COLO829 (cell line): ENCODE measurements at regions not wholly inside any gene's neighbourhood (a gene's known extent, or its start where the extent isn't known, plus 50 kb on each side); places are given as distances from the start of the nearest gene placed in this dataset.
"Not testable (repeated sequence)": the region's sequence is repeated elsewhere in the genome, so short reads cannot be mapped to it uniquely, and the experiment has no call there.

Experiments used
- DNase-seq: peaks from one replicate; pipeline ENCODE4 v3.0.0; 2012; ENCODE audit warnings: low spot score

DNA sequence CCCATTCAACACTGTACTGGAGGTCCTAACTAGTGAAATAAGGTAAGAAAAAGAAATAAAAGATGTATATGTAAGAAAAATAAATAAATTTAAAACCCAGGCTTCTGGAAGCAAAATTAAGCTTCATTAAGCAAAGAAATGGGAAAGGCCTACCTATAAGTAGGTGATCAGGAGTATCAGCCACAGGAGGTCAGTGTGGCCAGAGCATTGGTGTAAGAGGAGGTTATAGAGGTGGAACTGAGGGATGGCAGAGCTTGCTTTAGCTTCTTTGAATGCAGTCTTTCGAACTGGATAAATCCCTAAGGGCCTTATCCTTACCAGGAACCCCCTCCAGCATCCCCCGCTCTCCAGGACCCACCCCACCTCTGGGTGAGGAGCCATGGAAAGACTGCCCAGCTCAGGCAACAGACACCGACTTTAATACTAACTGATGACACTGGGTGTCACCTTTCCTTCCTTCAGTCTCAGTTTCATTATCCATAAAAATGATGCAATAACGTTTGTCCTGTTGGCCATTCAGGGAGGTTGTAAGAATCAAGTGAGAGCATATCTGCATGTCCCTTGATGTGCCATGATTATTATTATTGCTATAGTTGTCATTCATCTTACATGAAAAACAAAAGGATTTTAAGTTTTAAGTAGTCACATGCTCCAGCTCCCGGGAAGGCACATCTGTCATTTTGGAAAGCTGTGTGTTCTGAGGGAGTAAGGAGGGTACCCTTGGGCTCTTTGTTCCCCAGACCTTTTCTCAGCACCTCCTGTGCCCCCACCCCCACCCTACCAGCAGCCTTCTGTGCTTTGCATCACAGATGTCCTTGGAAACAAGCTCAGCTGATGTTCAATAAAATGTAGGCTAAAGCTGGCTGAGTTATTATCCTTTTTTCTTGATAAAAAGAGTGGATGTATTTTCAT is 50.8 kb upstream of the CTNNA1 start:
- no peak for DNase-seq

DNA sequence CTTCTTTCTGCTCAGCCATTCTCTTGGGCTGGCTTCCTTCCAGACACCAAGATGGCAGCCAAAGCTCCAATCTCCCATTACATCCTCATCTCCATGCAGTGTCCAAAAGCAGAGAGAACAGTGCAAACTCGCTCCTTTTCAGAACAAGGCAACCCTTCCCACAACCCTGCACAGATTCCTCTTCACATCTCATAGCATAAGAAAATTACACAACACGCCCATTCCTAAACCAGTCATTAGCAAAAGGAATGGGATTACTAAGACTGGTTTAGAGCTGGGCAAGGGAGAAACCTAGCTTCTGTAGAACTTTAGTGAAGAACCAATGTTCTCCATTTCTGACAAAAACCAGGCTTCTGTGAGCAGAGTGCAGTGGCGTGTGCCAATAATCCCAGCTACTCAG is 51.5 kb upstream of the CTNNA1 start:
- DNase-seq, result no peak

DNA sequence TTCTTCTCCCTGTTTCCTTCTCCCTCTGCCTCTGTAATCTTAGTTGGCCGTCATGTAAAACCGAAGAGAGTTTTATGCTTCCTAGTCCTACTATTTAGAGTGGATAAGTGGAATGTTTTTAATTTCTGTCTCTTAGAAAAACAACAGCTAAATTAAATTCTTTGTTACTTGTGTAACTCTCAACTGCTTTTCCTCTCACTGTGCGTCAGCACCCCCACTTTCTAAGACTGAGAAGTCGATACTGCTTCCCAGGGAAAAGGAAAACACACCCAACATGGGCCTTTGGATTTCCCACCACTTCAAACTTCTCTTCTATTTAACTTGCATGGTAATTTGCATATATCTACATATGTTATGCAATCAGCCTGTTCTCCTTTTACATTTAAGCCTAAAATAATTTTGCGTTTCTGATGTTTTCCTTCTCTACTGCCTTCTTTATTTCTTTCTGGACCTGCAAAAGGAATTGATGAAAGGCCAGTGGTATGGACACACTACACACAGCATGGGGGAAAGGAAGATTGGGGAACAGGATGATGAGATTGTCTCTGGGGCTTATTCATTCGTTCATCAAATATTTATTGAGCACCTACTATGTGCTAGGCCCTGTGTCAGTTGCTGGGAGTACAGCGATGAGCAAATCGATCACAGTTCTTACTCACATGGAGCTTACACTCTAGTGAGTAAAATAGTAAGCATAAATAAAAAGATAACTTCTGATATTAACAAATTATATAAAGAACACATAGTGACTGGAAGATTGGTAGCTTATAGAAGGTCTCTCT is 52.5 kb upstream of the CTNNA1 start:
- no peak for DNase-seq

DNA sequence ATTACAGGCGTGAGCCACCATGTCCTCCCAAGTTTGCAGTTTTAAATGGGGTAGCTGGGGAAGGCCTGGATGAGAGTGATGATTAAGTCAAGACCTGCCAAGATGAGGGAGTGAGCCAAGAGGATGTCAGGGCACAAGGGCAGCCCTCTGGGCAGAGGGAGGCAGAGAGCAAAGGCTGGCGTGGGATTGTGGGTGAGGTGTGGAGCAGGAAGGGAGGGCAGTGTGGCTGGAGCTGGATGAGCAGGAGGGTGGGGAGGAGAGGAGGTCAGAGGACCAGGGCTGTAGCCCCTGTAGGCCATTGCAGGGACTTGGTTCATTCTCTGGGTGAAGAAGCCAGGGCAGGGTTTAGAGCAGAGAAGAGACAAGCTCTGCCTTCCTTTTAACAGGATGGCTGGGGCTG is 53.7 kb upstream of the CTNNA1 start:
- DNase-seq, result no peak

DNA sequence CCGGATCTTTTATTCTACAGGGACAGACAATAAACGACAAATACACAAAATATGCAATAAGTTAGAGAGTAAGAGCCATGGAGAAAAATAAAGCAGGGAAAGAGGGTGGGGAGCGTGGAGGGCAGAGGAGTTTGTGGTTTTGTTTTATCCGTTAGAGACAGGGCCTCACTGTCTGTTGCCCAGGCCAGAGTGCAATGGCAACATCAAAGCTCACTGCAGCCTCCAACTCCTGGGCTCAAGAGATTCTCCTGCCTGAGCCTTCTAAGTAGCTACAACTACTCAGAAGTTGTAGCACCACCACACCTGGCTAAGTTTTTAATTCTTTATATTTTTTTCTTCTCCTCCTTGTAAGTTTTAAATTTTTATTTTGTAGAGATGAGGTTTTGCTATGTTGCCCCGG is 54.5 kb upstream of the CTNNA1 start:
- no peak for DNase-seq

DNA sequence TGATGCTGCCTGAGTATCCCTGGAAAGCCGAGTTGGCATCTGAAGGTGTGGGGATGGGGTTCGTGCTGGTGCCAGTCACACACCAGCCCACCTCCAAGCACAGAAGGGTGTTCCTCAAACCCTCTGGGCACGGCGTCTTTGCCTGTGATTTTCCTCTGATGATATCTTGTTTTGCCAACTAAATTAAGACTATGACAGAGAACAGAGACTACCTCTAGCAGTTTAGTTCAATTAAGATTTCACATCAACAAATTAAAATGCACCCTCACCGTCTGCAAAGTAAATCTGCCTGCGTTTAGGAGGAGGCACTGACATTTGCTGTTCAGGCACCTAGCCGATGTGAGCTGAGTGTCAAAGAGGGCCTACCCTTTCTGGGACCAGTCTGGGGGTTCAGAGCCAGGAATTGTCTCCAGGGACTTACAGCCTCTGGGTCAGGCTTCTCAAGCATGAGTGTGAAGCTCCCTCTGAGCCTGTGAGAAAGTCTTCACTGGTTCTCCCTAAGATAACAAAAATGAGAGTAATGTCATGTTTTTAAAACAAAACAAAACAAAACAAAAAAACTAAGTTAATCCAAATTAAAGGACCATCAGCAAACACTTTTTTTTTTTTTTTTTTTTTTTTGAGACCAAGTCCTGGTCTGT is 55.4 kb upstream of the CTNNA1 start:
- DNase-seq, result no peak

DNA sequence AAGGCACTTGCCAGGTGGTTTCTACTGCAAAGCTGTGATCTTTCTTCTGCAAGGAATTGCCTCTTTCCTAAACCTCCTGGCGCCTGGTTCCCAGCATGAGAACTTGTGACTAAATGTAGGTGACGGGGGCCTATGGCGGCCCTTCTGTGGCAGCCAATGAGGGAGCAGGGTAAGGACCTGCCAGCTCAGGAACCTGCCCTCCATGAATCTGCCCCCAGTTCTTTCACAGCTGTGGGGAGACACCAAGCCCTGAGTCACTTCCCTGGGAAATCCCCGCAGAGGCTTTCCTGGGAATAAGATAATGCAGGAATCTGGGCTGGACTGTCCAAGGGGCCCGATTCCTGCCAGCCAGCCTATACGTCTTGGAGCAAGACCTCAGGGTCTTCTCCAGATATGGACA is 56.7 kb upstream of the CTNNA1 start:
- DNase-seq, result no peak

DNA sequence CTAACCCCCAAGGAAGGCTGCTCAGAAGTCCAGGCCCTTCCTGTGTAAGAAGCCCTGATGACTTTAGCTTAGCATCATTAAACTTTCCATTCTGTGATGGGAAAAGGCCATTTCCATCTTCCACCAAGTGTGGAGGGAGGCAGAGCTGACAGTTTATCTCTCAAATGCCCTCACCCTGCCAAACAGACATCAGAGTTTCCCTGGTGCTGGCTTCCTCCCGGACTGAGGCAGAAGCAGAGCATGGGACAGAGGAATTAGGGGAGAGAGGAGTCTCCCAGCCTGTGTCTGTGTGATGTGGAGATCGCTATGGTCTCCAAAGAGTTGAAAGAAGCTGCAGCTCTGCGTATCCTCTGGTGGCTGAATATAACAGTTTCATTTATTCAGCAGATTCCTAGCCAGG is 57.4 kb upstream of the CTNNA1 start:
- no peak for DNase-seq

DNA sequence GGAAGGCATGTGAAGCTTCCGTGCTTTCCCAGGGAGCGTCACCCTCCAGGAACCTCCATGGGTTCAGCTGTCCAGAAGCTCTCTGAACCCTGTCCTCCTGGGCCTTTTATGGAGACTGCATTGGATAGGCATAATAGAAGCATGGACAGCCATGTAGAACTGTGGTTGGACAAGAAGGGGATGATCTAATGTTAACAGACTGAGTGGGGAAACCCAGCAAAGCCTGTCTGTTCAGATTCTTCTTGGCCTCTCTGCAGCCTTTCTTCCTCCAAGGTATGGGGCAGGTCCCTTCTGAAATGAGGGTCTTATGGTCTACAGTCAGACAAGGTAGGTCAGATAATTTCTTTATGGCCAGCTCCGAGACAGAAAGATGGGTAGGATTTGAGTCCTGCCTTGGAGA is 59.1 kb upstream of the CTNNA1 start:
- no peak for DNase-seq

DNA sequence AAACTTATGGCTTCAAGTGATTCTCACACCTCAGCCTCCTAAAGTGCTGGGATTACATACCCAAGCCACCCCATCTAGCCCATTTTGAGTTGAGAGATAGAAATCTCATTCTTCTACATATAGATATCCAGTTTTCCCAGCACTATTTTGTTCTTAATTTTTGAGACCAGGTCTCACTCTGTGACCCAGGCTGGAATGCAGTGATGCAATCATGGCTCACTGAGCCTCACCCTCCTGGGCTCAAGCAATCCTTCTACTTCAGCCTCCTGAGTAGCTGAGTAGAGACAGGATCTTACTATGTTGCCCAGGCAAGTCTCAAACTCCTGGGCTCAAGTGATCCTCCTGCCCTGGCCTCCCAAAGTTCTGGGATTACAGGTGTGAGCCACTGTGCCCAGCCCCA is 60.9 kb upstream of the CTNNA1 start:
- no peak for DNase-seq

DNA sequence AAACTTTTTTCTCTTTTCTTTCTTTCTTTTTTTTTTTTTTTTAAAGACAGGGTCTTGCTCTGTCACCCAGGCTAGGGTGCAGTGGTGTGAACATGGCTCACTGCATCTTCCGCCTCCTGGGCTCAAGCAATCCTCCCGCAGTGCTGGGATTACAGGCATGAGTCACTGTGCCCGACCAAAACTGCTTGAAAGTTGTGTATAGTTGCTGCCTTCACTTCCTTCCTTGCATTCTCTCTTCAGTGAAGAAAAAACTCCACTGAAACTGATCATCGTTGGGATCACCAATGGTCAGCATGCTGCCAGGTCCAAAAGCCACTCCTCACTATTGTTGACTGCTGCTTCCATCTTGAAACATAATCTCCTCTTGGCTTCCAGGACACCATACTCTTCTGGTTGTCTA is 66.6 kb upstream of the CTNNA1 start:
- no peak for DNase-seq

DNA sequence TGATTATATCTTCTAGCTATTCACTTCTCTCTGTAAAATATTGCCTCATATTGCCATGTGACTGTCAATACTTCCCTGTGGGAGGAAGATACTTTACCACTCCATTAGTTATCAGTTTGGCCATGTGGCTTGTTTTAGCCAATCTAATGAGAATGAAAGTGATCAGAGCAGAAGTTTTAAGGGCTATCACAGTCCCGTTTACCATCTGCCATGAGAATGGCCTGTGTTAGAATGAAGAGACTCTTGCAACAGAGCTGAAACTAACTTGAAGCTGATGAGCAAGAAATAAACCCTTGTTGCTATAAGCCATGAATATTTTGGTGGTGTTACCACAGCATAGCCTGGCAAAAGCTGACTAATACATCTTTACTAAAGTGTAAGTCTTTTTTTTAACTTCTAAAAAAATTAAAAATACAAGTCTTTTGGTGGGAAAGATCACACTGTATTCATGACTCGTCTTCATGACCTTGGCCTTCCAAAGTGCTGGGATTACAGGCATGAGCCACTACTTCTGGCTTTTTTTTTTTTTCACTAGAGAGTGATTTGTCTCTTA is 68.0 kb upstream of the CTNNA1 start:
- no peak for DNase-seq

DNA sequence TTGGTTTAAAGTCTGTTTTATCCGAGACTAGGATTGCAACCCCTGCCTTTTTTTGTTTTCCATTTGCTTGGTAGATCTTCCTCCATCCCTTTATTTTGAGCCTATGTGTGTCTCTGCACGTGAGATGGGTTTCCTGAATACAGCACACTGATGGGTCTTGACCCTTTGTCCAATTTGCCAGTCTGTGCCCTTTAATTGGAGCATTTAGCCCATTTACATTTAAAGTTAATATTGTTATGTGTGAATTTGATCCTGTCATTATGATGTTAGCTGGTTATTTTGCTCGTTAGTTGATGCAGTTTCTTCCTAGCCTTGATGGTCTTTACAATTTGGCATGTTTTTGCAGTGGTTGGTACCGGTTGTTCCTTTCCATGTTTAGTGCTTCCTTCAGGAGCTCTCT is 70.8 kb upstream of the CTNNA1 start:
- DNase-seq, result not testable (repeated sequence)

DNA sequence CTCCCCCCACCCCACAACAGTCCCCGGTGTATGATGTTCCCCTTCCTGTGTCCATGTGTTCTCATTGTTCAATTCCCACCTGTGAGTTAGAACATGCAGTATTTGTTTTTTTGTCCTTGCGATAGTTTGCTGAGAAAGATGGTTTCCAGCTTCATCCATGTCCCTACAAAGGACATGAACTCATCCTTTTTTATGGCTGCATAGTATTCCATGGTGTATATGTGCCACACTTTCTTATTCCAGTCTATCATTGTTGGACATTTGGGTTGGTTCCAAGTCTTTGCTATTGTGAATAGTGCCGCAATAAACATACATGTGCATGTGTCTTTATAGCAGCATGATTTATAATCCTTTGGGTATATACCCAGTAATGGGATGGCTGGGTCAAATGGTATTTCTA is 74.4 kb upstream of the CTNNA1 start:
- DNase-seq, result not testable (repeated sequence)

DNA sequence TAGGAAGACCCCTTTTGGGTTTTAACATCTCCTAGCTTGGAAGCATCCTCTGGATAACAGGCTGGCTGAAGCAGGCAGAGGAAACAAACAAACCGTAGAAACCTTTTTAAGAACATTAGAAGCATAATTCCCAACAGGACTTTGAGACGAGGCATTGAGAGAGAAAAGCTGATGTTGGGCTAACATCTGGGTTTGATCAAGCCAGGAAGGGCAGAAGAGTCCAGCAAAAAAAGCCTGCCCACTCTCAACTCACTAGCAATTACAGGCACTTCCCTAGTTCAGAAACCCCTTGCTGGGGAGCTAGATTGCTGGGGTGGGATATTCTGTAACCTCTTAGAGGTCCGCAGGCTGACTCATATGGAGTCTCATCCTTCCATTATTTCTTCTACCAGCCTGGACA is 75.4 kb upstream of the CTNNA1 start:
- no peak for DNase-seq

DNA sequence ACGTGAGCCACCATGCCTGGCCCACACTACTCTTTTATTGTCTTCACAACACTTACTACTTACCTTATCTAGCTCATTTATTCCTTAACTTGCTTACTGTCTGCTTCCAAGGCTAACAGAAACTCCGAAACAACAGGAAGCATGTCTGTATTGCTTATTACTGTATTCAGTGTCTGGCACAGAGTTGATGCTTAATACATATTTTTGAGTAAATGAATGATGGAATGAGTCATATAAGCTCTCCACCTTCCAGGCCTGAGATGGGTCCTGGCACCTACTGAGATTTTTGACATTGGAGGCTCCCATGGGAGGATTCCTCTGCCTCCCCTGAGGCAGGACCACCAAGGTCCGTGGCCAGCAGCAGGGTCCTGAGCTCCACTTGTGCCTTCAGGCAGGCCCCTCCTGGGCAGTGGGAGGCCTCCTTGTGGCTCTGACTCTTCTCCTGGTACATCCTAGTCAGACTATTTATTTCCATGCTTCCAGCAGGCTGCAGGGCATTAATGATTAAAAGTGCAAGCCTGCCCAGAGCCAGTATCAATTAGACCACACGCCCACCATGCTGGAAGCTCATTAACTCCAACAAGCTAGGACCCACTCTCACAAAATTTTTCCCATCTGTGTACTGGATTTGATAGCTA is 76.5 kb upstream of the CTNNA1 start:
- DNase-seq, result no peak

DNA sequence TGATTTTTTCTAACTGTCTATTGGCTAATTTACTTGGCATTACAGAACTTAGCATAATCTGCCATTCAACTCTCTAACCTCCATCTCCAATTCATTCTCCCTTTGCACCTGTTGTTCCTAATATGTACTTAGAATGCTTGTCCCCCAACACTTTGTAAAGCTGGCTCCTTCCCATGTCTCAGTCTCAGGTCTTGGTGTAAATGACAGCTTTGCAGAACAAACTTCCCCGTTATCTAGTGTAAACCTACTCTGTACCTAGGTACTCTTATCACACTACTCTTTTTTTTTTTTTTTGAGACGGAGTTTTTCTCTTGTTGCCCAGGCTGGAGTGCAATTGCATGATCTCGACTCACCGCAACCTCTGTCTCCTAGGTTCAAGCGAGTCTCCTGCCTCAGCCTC is 77.2 kb upstream of the CTNNA1 start:
- no peak for DNase-seq

DNA sequence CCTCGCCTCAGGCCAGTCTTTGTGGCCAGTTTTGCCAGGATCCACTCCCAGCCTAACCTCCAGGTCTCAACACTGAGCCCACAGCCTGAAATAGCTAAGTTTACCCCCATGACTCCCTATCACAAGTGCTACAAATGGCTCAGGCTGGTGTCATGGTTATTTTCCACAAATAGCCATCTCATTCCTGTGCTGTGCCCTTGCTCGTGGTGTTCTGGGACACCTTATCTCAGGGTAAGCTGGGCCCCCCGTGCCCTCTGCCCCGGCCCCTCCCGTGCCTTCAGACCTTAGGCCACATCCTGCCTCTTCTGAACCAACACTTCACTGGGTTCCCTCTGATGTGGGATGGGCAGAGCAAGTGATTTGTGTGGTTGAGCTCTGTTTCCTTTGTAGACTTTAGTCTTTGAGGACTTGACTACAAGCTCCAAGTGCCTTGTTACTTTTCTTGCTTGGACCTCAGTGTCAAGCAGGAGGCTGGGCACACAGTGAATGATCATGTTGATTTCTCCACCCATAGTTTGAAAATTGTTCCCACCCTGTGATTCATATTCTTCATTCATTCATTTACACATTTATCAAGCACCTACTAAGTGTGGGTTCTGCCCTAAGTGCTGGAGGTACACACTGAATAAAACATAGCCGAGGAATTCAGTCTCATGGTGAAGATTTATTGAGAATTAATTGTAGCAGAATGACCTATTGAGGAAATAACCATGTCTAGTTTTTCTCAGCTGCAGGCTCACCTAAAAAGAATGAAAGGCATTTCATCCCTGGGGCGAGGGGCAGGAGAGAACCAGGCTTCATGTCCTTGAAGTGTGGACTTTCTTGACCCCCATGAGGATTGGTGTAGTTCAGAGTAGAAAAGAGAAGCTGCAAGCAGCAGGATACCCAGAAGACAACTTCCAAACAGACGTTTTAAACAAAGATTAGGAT is 84.5 kb upstream of the CTNNA1 start:
- no peak for DNase-seq

DNA sequence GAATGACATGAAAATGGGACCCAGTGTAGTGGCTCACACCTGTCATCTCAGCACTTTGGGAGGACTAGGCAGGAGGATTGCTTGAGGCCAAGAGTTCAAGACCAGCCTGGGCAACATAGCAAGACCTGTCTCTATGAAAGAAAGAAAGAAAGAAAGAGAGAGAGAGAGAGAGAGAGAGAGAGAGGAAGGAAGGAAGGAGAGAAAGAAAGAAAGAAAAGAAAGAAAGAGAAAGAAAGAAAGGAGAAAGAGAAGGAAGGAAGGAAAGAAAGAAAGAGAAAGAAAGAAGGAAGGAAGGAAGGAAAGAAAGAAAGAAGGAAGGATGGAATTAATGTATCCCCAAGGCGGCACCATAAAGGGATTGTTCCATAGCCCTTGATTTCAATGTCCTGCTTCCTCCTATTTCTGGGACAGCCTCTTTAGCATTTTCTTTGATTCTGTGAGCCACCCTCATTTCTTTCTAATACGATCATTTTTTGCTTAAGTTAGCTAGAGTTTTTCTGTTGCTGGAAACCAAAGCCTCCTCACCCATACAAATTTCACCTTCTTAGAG is 85.4 kb upstream of the CTNNA1 start:
- not testable (repeated sequence) for DNase-seq

DNA sequence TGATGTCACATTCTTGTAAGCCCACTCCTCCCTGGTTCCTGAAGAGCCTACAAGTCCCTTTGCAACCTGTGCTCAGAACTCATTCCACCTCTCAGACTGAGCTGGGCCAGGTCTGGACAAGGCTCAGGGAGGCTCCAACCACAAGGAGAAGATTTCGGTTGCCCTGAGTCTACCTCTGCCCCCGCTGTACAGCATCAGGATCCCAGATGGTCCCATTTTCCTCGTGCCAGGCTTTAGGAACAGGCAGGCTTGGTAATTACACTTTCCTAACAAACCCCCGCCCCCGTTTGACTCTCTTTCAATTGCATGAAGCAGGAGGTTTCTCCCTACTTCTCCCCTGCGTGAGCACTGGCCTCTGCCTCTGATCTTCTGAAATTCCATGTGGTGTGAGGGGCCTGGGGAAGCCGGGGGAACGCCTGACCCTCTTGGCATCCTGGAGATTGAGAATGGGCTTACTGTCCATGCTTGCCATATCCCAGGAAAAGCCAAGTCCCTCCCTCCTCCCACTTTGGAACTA is 86.9 kb upstream of the CTNNA1 start:
- no peak for DNase-seq
